HFF-Myc (cell line): ENCODE measurements at regions not wholly inside any gene's neighbourhood (a gene's known extent, or its start where the extent isn't known, plus 50 kb on each side); places are given as distances from the start of the nearest gene placed in this dataset.

Experiments
- DNase-seq: peaks from one replicate; pipeline ENCODE4 v3.0.0-alpha.2; 2011; ENCODE audit warnings: low read depth; ENCODE audit errors: extremely low read depth
- H3K4me3 ChIP-seq: replicated peaks from 2 replicates; pipeline ENCODE4 v1.5.1; 2011; ENCODE audit warnings: low read depth, mild to moderate bottlenecking, control low read depth, low read length
- CTCF ChIP-seq: IDR thresholded peaks from 2 replicates; pipeline ENCODE4 v1.5.1; 2012; ENCODE audit warnings: mild to moderate bottlenecking, low read depth, low read length, control low read depth; ENCODE audit errors: missing control alignments

- DNase-seq: no peak
- no peak for TF ChIP-seq CTCF
- no peak overlapping the region for H3K4me3 ChIP-seq
Observed at GRCh38 chr13:103192511-103193135, 126.4 kb upstream of the SLC10A2 start.

GRCh38 chr13:103190841-103191240 lies 124.6 kb upstream of the SLC10A2 start:
- H3K4me3 ChIP-seq: no peak overlapping the region
- no peak for DNase-seq
- TF ChIP-seq CTCF: no peak

- TF ChIP-seq CTCF: no peak
- no peak overlapping the region for H3K4me3 ChIP-seq
- DNase-seq: no peak
Observed at GRCh38 chr13:103188713-103189326, 122.6 kb upstream of the SLC10A2 start.

GRCh38 chr13:103187721-103188156 lies 121.5 kb upstream of the SLC10A2 start:
- no peak for DNase-seq
- TF ChIP-seq CTCF: no peak
- H3K4me3 ChIP-seq: no peak overlapping the region

- DNase-seq: no peak
- TF ChIP-seq CTCF: no peak
- no peak overlapping the region for H3K4me3 ChIP-seq
Observed at GRCh38 chr13:103184413-103184812, 118.2 kb upstream of the SLC10A2 start.

- no peak overlapping the region for H3K4me3 ChIP-seq
- no peak for TF ChIP-seq CTCF
- no peak for DNase-seq
Observed at GRCh38 chr13:103178986-103179943, 113.0 kb upstream of the SLC10A2 start.
